NB4 (cell line): ENCODE measurements at regions not wholly inside any gene's neighbourhood (a gene's known extent, or its start where the extent isn't known, plus 50 kb on each side); places are given as distances from the start of the nearest gene placed in this dataset.

Experiments
- DNase-seq: peaks from one replicate; pipeline ENCODE4 v3.0.0; 2010; ENCODE audit warnings: low read depth
- H3K4me3 ChIP-seq: one replicate; pipeline ENCODE4 v1.5.1; 2011; ENCODE audit warnings: mild to moderate bottlenecking, low read depth, low read length, moderate library complexity
- MYC ChIP-seq: IDR thresholded peaks from 2 replicates; pipeline ENCODE4 v1.6.1; 2011; ENCODE audit warnings: low read depth, low read length
- POLR2A ChIP-seq: IDR thresholded peaks from 2 replicates; pipeline ENCODE4 v1.6.1; 2011; ENCODE audit warnings: mild to moderate bottlenecking; ENCODE audit not compliant: insufficient read length; ENCODE audit errors: extremely low read depth
- TF ChIP-seq, protein P1 (sequence below): IDR thresholded peaks from one replicate; pipeline ENCODE4 v1.5.1; 2012; ENCODE audit warnings: low read depth, low read length
- TF ChIP-seq, protein P2 (sequence below): IDR thresholded peaks from 2 replicates; pipeline ENCODE4 v1.6.1; 2011; ENCODE audit warnings: low read depth, low read length

DNA sequence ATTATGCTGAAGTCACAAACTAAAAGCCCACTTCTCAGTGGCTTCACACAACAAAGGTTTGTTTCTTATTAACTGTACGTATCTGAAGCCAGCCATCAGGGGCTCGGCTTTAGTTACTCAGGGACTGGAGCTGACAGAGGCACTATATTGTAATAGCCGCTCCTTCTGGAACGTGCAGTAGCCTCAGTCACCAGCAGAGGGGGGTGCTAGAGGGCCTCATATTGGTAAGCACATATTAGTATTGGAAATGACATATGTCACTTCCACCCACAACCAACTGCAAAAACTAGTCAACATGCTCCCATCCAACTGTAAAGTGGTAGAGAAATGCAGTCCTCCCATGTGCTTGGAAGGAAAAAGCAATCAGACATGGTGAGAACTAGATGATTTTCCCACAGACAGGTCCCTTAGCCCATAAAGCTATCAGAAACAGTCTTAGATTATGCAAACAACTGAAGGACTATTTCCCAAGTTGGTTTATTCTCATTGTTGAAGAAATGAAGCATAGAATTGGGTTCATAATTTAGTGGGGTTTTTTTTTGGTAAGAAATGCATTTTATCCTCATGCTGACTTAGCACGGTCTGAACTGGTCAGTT is 183.6 kb upstream of the G2E3 start:
- peak; percentile 61 for DNase-seq
- TF ChIP-seq POLR2A (no peak), MYC (no peak)
- TF ChIP-seq, protein P1, sequence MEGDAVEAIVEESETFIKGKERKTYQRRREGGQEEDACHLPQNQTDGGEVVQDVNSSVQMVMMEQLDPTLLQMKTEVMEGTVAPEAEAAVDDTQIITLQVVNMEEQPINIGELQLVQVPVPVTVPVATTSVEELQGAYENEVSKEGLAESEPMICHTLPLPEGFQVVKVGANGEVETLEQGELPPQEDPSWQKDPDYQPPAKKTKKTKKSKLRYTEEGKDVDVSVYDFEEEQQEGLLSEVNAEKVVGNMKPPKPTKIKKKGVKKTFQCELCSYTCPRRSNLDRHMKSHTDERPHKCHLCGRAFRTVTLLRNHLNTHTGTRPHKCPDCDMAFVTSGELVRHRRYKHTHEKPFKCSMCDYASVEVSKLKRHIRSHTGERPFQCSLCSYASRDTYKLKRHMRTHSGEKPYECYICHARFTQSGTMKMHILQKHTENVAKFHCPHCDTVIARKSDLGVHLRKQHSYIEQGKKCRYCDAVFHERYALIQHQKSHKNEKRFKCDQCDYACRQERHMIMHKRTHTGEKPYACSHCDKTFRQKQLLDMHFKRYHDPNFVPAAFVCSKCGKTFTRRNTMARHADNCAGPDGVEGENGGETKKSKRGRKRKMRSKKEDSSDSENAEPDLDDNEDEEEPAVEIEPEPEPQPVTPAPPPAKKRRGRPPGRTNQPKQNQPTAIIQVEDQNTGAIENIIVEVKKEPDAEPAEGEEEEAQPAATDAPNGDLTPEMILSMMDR, result peak; percentile 77
- no peak overlapping the region for H3K4me3 ChIP-seq

DNA sequence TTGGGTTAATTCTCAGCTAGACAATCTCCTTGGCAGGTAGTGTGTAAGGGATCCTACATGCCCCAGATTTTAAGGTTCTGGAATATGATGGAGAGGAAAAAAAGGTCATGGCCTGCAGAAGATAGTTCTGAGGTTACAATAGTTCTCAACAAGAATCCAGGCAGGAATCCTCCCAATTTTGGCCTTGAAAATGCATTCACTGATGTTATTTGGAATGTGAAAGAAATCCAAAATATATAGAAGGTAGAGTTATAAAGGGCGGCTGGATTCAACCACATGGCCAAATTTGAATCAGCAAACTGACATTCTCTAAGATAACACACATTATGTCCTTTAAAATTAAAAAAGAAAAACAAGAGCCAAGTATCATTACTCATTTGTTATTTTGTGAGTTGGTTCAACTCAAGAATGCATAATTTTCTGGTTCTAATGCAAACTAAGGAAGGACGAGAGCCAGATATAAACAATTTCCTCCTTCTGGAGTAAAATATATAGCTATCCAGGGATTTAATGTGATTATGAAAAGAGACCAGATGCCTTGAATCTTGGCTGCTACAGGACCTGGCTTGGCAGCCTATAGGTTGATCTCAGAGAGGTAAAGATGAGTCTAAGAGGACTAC is 177.0 kb upstream of the G2E3 start:
- H3K4me3 ChIP-seq, result no peak overlapping the region
- no peak for TF ChIP-seq MYC
- TF ChIP-seq POLR2A, result no peak
- TF ChIP-seq, protein P1, result no peak
- TF ChIP-seq, protein P2, sequence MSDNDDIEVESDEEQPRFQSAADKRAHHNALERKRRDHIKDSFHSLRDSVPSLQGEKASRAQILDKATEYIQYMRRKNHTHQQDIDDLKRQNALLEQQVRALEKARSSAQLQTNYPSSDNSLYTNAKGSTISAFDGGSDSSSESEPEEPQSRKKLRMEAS, result no peak
- no peak for DNase-seq

DNA sequence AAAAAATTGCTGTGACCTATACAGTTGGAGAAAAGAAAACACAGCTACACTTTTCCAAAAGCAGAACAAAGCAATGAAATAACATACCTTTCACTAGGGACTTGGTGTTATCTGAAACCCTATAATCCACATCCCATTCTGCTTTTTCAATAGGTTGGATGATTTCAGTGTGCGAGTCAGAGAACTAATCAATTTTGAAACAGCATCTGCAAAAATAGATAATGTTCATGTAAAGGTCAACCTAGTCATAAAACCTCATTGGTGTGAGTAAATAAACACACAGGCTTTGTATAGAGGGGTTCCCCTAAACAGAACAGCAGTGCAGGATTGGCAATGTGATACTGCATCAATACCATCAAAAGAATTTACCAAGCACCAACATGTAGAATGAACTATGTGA is 173.0 kb upstream of the G2E3 start:
- no peak for DNase-seq
- H3K4me3 ChIP-seq, result no peak overlapping the region
- TF ChIP-seq MYC, result no peak
- TF ChIP-seq, protein P1, result no peak
- no peak for TF ChIP-seq POLR2A
- TF ChIP-seq, protein P2, result no peak

DNA sequence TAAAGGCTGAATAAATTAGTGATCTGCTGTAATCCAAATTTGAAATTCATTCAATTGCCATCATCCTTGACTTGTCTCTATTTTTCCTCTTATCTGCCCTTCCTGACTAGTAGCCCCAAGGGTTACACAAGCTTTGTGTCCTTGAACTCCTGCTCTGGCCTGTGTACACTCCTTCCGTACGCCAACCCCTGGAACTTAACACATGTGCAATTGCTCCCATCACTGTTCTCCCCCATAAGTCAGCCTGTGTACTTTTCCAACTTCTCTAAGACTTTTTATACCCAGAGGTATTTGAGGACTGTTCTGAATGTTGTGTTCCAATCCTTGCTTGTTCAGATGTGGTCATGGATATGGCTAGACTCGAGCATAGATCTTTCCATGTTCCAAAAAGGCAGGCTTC is 171.1 kb upstream of the G2E3 start:
- TF ChIP-seq, protein P1, result no peak
- TF ChIP-seq MYC, result no peak
- no peak for TF ChIP-seq POLR2A
- TF ChIP-seq, protein P2, result no peak
- DNase-seq, result no peak
- no peak overlapping the region for H3K4me3 ChIP-seq

DNA sequence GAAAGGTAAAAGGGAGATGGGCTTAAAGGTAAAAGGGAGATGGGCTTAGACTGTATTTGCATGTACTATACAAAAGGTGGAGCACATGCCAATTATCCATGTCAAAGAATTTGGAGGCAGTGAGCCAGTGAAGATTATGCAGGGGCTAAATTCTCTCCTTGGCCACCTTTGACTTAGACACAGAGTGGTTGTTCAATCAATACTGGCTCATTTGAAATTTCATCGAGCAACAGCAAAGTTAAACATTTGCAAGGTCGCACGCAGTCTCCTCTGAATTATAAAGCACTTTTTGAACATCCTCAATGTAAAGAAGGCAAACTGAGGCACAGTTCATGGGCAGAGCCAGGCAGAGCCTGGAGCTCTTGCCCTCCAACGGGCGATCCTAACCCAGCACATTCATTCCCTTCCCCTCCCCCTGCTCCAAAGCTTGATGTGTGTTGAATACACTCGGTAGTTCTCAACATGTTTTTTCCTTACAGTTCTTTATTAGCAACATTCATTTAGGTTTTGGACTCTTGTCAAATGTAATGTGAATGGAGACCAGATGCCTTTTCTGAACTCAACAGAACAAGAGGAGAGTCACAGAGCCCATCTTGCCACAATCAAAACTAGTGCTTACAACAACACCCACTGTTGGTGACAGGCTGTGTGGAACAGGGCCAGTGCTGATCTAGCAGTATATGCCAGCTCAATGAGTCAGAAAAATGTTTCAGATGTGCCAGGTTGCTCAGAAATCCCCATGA is 169.7 kb upstream of the G2E3 start:
- H3K4me3 ChIP-seq, result no peak overlapping the region
- TF ChIP-seq, protein P2, result no peak
- DNase-seq, result no peak

DNA sequence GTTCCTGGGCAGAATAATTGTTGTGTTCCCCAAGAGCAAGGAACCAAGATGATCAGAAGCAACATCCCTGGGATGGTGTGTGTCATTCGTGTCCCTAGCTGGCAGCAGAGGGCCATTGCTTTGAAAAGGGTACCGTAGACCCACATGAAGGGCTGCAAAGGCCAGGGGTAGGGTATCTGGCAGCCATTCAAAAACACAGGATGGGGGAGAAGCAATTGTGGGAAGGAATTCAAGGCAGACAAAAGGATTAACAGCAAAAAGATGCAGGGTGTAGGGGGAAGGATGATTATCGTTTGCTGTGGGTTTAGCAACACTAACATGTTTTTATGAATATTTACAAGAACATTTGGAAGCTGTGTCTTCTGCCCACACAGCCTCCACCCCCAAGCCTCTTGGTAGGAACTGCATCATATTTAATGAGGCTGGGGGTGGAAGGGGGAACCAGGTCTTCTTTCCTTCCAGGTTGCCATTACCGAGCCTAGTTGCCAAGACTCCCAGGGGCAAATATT is 169.0 kb upstream of the G2E3 start:
- no peak overlapping the region for H3K4me3 ChIP-seq
- TF ChIP-seq POLR2A (no peak), MYC (no peak)
- TF ChIP-seq, protein P1, result no peak
- TF ChIP-seq, protein P2, result no peak
- no peak for DNase-seq
